ENCODE measurements at regions not wholly inside any gene's neighbourhood (a gene's known extent, or its start where the extent isn't known, plus 50 kb on each side); places are given as distances from the start of the nearest gene placed in this dataset.

- H3K4me3 ChIP-seq = no peak overlapping the region
- no peaks in the 10 kb centered on the region for H3K27me3 ChIP-seq
- H3K9me3 ChIP-seq = no peaks in the 10 kb centered on the region
- no peaks in the 10 kb centered on the region for H3K36me3 ChIP-seq
- intact Hi-C loops (cut with DNase I) = no loop called here
- no peak overlapping the region for H3K27ac ChIP-seq
- H3K4me1 ChIP-seq = no peaks in the 10 kb centered on the region
- TF ChIP-seq, protein P1, sequence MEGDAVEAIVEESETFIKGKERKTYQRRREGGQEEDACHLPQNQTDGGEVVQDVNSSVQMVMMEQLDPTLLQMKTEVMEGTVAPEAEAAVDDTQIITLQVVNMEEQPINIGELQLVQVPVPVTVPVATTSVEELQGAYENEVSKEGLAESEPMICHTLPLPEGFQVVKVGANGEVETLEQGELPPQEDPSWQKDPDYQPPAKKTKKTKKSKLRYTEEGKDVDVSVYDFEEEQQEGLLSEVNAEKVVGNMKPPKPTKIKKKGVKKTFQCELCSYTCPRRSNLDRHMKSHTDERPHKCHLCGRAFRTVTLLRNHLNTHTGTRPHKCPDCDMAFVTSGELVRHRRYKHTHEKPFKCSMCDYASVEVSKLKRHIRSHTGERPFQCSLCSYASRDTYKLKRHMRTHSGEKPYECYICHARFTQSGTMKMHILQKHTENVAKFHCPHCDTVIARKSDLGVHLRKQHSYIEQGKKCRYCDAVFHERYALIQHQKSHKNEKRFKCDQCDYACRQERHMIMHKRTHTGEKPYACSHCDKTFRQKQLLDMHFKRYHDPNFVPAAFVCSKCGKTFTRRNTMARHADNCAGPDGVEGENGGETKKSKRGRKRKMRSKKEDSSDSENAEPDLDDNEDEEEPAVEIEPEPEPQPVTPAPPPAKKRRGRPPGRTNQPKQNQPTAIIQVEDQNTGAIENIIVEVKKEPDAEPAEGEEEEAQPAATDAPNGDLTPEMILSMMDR (IDR thresholded peaks at IDR 0.05) = no peak
- no peak for DNase-seq (ENCODE audit: low spot score in 2 of 2)
These were observed 104.2 kb upstream of the SLC13A1 start for GRCh38 chr7:123303926-123304325.

DNA sequence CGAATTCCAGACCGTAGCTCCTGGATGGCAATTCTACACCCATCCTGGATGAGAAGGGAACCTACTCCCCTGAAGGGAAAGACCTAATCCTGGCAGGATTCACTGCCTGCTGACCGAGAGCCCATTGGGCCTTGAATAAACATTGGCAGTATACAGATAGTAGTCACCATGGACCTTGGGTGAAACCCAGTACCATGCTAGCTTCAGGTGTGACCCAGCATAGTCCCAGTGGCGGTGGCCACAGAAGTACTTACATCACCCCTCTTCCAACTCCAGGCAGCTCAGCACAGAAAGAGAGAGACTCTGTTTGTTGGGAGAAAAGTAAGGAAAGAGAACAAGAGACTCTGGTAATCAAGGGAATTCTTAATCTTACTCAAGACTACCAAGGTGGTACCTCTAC lies 97.2 kb upstream of the SLC13A1 start:
- H3K27ac ChIP-seq = no peak overlapping the region
- no peak for DNase-seq (ENCODE audit: low spot score in 2 of 2)
- no peaks in the 10 kb centered on the region for H3K4me1 ChIP-seq
- H3K36me3 ChIP-seq = no peaks in the 10 kb centered on the region
- intact Hi-C loops (cut with DNase I) = no loop called here
- H3K27me3 ChIP-seq = no peaks in the 10 kb centered on the region
- H3K9me3 ChIP-seq = no peaks in the 10 kb centered on the region
- TF ChIP-seq, protein P1 (IDR thresholded peaks at IDR 0.05) = no peak
- H3K4me3 ChIP-seq = no peak overlapping the region

- Histone ChIP-seq H3K27ac (no peak overlapping the region), H3K9me3 (no peaks in the 10 kb centered on the region), H3K4me1 (no peaks in the 10 kb centered on the region), H3K36me3 (no peaks in the 10 kb centered on the region), H3K27me3 (no peaks in the 10 kb centered on the region), H3K4me3 (no peak overlapping the region)
- intact Hi-C loops (cut with DNase I) = no loop called here
- no peak for DNase-seq (ENCODE audit: low spot score in 2 of 2)
- TF ChIP-seq, protein P1 (IDR thresholded peaks at IDR 0.05) = no peak
These were observed 93.9 kb upstream of the SLC13A1 start for GRCh38 chr7:123293710-123294109.

- DNase-seq (ENCODE audit: low spot score in 2 of 2) = no peak
These were observed 92.5 kb upstream of the SLC13A1 start for GRCh38 chr7:123292227-123292626.

GRCh38 chr7:123289200-123289599 lies 89.4 kb upstream of the SLC13A1 start:
- TF ChIP-seq, protein P1 (IDR thresholded peaks at IDR 0.05) = no peak
- Histone ChIP-seq H3K4me3 (no peak overlapping the region), H3K4me1 (no peaks in the 10 kb centered on the region), H3K27ac (no peak overlapping the region), H3K36me3 (no peaks in the 10 kb centered on the region), H3K27me3 (no peaks in the 10 kb centered on the region), H3K9me3 (no peaks in the 10 kb centered on the region)
- DNase-seq (ENCODE audit: low spot score in 2 of 2) = no peak
- intact Hi-C loops (cut with DNase I) = no loop called here

More at GRCh38 chr7:123292227-123292626, 92.5 kb upstream of the SLC13A1 start:
- intact Hi-C loops (cut with DNase I) = no loop called here
- no peak overlapping the region for H3K27ac ChIP-seq
- no peaks in the 10 kb centered on the region for H3K4me1 ChIP-seq
- H3K27me3 ChIP-seq = no peaks in the 10 kb centered on the region
- H3K9me3 ChIP-seq = no peaks in the 10 kb centered on the region
- H3K4me3 ChIP-seq = no peak overlapping the region
- TF ChIP-seq, protein P1 (IDR thresholded peaks at IDR 0.05) = no peak
- no peaks in the 10 kb centered on the region for H3K36me3 ChIP-seq

GRCh38 chr7:123285076-123285700 lies 85.4 kb upstream of the SLC13A1 start:
- H3K4me1 ChIP-seq = no peaks in the 10 kb centered on the region
- TF ChIP-seq, protein P1 (IDR thresholded peaks at IDR 0.05) = no peak
- DNase-seq (ENCODE audit: low spot score in 2 of 2) = no peak
- no peak overlapping the region for H3K4me3 ChIP-seq
- H3K27ac ChIP-seq = no peak overlapping the region
- intact Hi-C loops (cut with DNase I) = no loop called here
- H3K36me3 ChIP-seq = no peaks in the 10 kb centered on the region
- H3K27me3 ChIP-seq = no peaks in the 10 kb centered on the region
- no peaks in the 10 kb centered on the region for H3K9me3 ChIP-seq

Data from ascending aorta (tissue), 2 donors.